ENCODE measurements at regions not wholly inside any gene's neighbourhood (a gene's known extent, or its start where the extent isn't known, plus 50 kb on each side); places are given as distances from the start of the nearest gene placed in this dataset.

GRCh38 chr11:122207505-122207904 lies 91.5 kb upstream of the BLID start:
- TF ChIP-seq CTCF (IDR thresholded peaks at IDR 0.05) (no peak), EP300 (IDR thresholded peaks at IDR 0.05) (no peak), POLR2A (IDR thresholded peaks at IDR 0.05) (no peak)
